Esophagus muscularis mucosa (tissue), 3 donors: ENCODE measurements at regions not wholly inside any gene's neighbourhood (a gene's known extent, or its start where the extent isn't known, plus 50 kb on each side); places are given as distances from the start of the nearest gene placed in this dataset.

ENCODE experiments used
- CTCF ChIP-seq, 3 experiments: fragments of 200-600 bp in 2 of 3; fragments of 450-650 bp in 1 of 3; sonication (generic) in 2 of 3; IDR thresholded peaks; one replicate each; pipeline ENCODE4 v1.5.1; 2017 to 2019; ENCODE audit warnings: antibody characterized with exemption in 3 of 3, mild to moderate bottlenecking in 2 of 3, moderate library complexity in 1 of 3
- POLR2A ChIP-seq: fragments of 450-650 bp; IDR thresholded peaks from one replicate; pipeline ENCODE4 v1.6.1; 2017; ENCODE audit warnings: antibody characterized with exemption, moderate library complexity, mild to moderate bottlenecking, low read depth

DNA sequence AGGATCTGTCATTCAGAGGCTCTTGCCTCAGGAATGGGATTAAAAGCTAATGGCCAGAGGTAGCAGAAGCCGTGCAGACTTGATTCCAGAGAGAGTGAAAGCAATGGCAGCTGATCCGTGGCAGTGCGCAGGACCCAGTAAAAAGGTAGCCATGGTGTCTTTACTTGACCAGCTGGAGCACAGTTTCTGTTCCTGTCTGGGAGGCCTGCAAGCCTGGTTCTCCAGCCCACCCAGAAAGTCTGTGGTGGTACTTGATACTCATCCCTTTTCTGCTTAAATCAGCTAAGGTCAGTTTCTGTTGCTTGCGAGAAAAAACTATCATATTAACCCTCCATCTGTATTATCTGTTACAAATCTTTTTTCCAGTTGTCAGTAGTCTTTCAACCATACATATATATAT is 86.7 kb downstream of the RPS6KA4 start:
- no peak for TF ChIP-seq CTCF (IDR thresholded peaks at IDR 0.05)
- TF ChIP-seq POLR2A: no peak
